Stimulated activated CD8-positive, alpha-beta memory T cell treated with anti-CD3 and anti-CD28 coated beads, Interleukin-12 subunit alpha, Interleukin-12 subunit beta, amount 100 ng/mL, for 4 hours (primary cell): ENCODE measurements at regions not wholly inside any gene's neighbourhood (a gene's known extent, or its start where the extent isn't known, plus 50 kb on each side); places are given as distances from the start of the nearest gene placed in this dataset.
"Not testable (repeated sequence)": the region's sequence is repeated elsewhere in the genome, so short reads cannot be mapped to it uniquely, and the experiment has no call there.

Experiments used
- DNase-seq: peaks from one replicate; pipeline ENCODE4 v3.0.0-alpha.2; 2020; ENCODE audit warnings: low read depth

GRCh38 chr2:131738996-131739434 is 211.3 kb downstream of the CCDC74A start:
- not testable (repeated sequence) for DNase-seq

- no peak for DNase-seq
These were observed 226.2 kb downstream of the CCDC74A start for GRCh38 chr2:131753640-131754561.

- no peak for DNase-seq
These were observed 227.4 kb downstream of the CCDC74A start for GRCh38 chr2:131754929-131755720.

GRCh38 chr2:131756141-131756907 is 228.6 kb downstream of the CCDC74A start:
- DNase-seq = no peak

GRCh38 chr2:131758941-131759340 is 231.3 kb downstream of the CCDC74A start:
- not testable (repeated sequence) for DNase-seq

- DNase-seq = not testable (repeated sequence)
These were observed 247.4 kb downstream of the CCDC74A start for GRCh38 chr2:131774955-131775555.

GRCh38 chr2:131775903-131776506 is 248.3 kb downstream of the CCDC74A start:
- not testable (repeated sequence) for DNase-seq

GRCh38 chr2:131780446-131780845 is 252.8 kb downstream of the CCDC74A start:
- DNase-seq = not testable (repeated sequence)

GRCh38 chr2:131801210-131801744 is 273.6 kb downstream of the CCDC74A start:
- no peak for DNase-seq

GRCh38 chr2:131801745-131802350 is 274.2 kb downstream of the CCDC74A start:
- peak; percentile 65 for DNase-seq

- DNase-seq = peak; percentile 20
These were observed 274.7 kb downstream of the CCDC74A start for GRCh38 chr2:131802351-131802836.

- not testable (repeated sequence) for DNase-seq
These were observed 275.5 kb downstream of the CCDC74A start for GRCh38 chr2:131803237-131803636.

- DNase-seq = not testable (repeated sequence)
These were observed 284.9 kb downstream of the CCDC74A start for GRCh38 chr2:131812605-131813004.

GRCh38 chr2:131813378-131813777 is 285.7 kb downstream of the CCDC74A start:
- DNase-seq = not testable (repeated sequence)

GRCh38 chr2:131818267-131818973 is 290.7 kb downstream of the CCDC74A start:
- DNase-seq = not testable (repeated sequence)

GRCh38 chr2:131822237-131822721 is 294.6 kb downstream of the CCDC74A start:
- not testable (repeated sequence) for DNase-seq

GRCh38 chr2:131823058-131823457 is 295.4 kb downstream of the CCDC74A start:
- not testable (repeated sequence) for DNase-seq

GRCh38 chr2:131824986-131825385 is 297.3 kb downstream of the CCDC74A start:
- DNase-seq = not testable (repeated sequence)

GRCh38 chr2:131827481-131828163 is 299.9 kb downstream of the CCDC74A start:
- DNase-seq = no peak
